OCI-LY7 (cell line): ENCODE measurements at regions not wholly inside any gene's neighbourhood (a gene's known extent, or its start where the extent isn't known, plus 50 kb on each side); places are given as distances from the start of the nearest gene placed in this dataset.

Experiments used
- BruUV-seq: library from RNA; stranded (reverse); fragments of 400-500 nt; replicated peaks from 2 replicates; lab custom pipeline; 2021; lab: Mats Ljungman, UMichigan
- CTCF ChIA-PET: fragments of 300-600 bp; sonication (Branson Sonifier 250); formaldehyde crosslinking; loops from one replicate; lab custom pipeline; 2022; ENCODE audit warnings: antibody characterized with exemption; ENCODE audit not compliant: unreplicated experiment; lab: Charles Lee
- POLR2A ChIA-PET: fragments of 300-600 bp; sonication (Branson Sonifier 250); formaldehyde crosslinking; loops from one replicate; lab custom pipeline; 2022; ENCODE audit warnings: antibody characterized with exemption; lab: Charles Lee
- DNase-seq: peaks from one replicate; pipeline ENCODE4 v3.0.0-alpha.2; 2015; ENCODE audit warnings: low spot score
- H2AFZ ChIP-seq: fragments of 200-600 bp; sonication (generic), shearing (Covaris generic); 2 replicates; pipeline ENCODE4 v1.6.1; 2014; ENCODE audit warnings: mild to moderate bottlenecking, antibody characterized with exemption, low read length, moderate library complexity
- H3K27ac ChIP-seq: fragments of 200-600 bp; sonication (generic); 2 replicates; pipeline ENCODE4 v1.5.1; 2014; ENCODE audit warnings: mixed run types, low read depth, mild to moderate bottlenecking, moderate library complexity, low read length, inconsistent platforms; ENCODE audit not compliant: poor library complexity, severe bottlenecking
- H3K36me3 ChIP-seq: fragments of 200-600 bp; sonication (generic); 2 replicates; pipeline ENCODE4 v1.6.1; 2014; ENCODE audit warnings: mild to moderate bottlenecking, antibody characterized with exemption, low read length, moderate library complexity, mixed read lengths; ENCODE audit not compliant: insufficient read depth
- H3K4me1 ChIP-seq: fragments of 200-600 bp; sonication (generic); 2 replicates; pipeline ENCODE4 v1.5.1; 2014; ENCODE audit warnings: mild to moderate bottlenecking, low read length; ENCODE audit not compliant: insufficient read depth, poor library complexity, severe bottlenecking
- H3K4me2 ChIP-seq: fragments of 200-600 bp; sonication (generic); 2 replicates; pipeline ENCODE4 v1.6.1; 2014; ENCODE audit warnings: mild to moderate bottlenecking, low read length
- H3K4me3 ChIP-seq: fragments of 200-600 bp; sonication (generic); 2 replicates; pipeline ENCODE4 v1.5.1; 2014; ENCODE audit warnings: mild to moderate bottlenecking, low read depth, low read length; ENCODE audit not compliant: poor library complexity, severe bottlenecking
- H3K79me2 ChIP-seq: fragments of 200-600 bp; sonication (generic); 2 replicates; pipeline ENCODE4 v1.6.1; 2016; ENCODE audit warnings: low read depth, mild to moderate bottlenecking, low read length, moderate library complexity, mixed read lengths; ENCODE audit not compliant: insufficient read depth
- H3K9me2 ChIP-seq: fragments of 200-600 bp; sonication (generic); 2 replicates; pipeline ENCODE4 v1.6.1; 2016; ENCODE audit warnings: mild to moderate bottlenecking, low read length, mixed read lengths; ENCODE audit not compliant: insufficient read depth
- H3K9me3 ChIP-seq: fragments of 200-600 bp; sonication (generic); 2 replicates; pipeline ENCODE4 v1.6.1; 2014; ENCODE audit warnings: mild to moderate bottlenecking, mixed run types, low read length, mixed read lengths
- H4K20me1 ChIP-seq: fragments of 200-600 bp; sonication (generic); 2 replicates; pipeline ENCODE4 v1.6.1; 2014; ENCODE audit warnings: mild to moderate bottlenecking, antibody characterized with exemption, low read length, moderate library complexity, mixed read lengths; ENCODE audit not compliant: insufficient read depth
- CTCF ChIP-seq: fragments of 200-600 bp; sonication (generic); conservative IDR thresholded peaks from 2 replicates; pipeline ENCODE4 v1.5.1; 2014; ENCODE audit warnings: mild to moderate bottlenecking, antibody characterized with exemption, low read length, moderate library complexity, mixed read lengths
- EZH2phosphoT487 ChIP-seq: fragments of 200-600 bp; sonication (generic); IDR thresholded peaks from 2 replicates; pipeline ENCODE4 v1.6.1; 2018; ENCODE audit warnings: low read depth, borderline replicate concordance, mild to moderate bottlenecking, mixed run types, antibody characterized with exemption, low read length, moderate library complexity, mixed read lengths
- intact Hi-C: fragments of 100-400 bp; cut with micrococcal nuclease; formaldehyde crosslinking; loops from one replicate; pipeline ENCODE4 v1.10.0; 2022; ENCODE audit not compliant: unreplicated experiment

- Histone ChIP-seq H3K79me2 (no peaks in the 10 kb centered on the region), H3K4me1 (no peaks in the 10 kb centered on the region), H3K27ac (no peak overlapping the region), H4K20me1 (no peaks in the 10 kb centered on the region), H2AFZ (no peak overlapping the region), H3K9me2 (no peaks in the 10 kb centered on the region), H3K4me2 (no peak overlapping the region), H3K4me3 (no peak overlapping the region), H3K9me3 (no peaks in the 10 kb centered on the region), H3K36me3 (no peaks in the 10 kb centered on the region)
- DNase-seq = no peak
- TF ChIP-seq EZH2phosphoT487 = no peak
- TF ChIP-seq CTCF = no peak
- CTCF ChIA-PET = no interaction called here
- BruUV-seq = no TSS peak
- intact Hi-C loops = no loop called here
- POLR2A ChIA-PET = no interaction called here
Measured at GRCh38 chr14:100415226-100415625, 92.1 kb downstream of the SLC25A47 start.

- BruUV-seq = no TSS peak
- POLR2A ChIA-PET = no interaction called here
Measured at GRCh38 chr14:100416081-100416680, 93.0 kb downstream of the SLC25A47 start.

More at GRCh38 chr14:100416081-100416680, 93.0 kb downstream of the SLC25A47 start:
- Histone ChIP-seq H3K4me3 (no peak overlapping the region), H3K9me2 (no peaks in the 10 kb centered on the region), H3K27ac (no peak overlapping the region), H3K9me3 (no peaks in the 10 kb centered on the region), H3K79me2 (no peaks in the 10 kb centered on the region), H3K4me1 (no peaks in the 10 kb centered on the region), H4K20me1 (no peaks in the 10 kb centered on the region), H2AFZ (no peak overlapping the region), H3K36me3 (no peaks in the 10 kb centered on the region), H3K4me2 (no peak overlapping the region)
- intact Hi-C loops = no loop called here
- TF ChIP-seq CTCF = no peak
- no peak for TF ChIP-seq EZH2phosphoT487
- CTCF ChIA-PET = no interaction called here
- DNase-seq = no peak
